NB4 (cell line): ENCODE measurements at regions not wholly inside any gene's neighbourhood (a gene's known extent, or its start where the extent isn't known, plus 50 kb on each side); places are given as distances from the start of the nearest gene placed in this dataset.

ENCODE experiments used
- MYC ChIP-seq: IDR thresholded peaks from 2 replicates; pipeline ENCODE4 v1.6.1; 2011; ENCODE audit warnings: low read depth, low read length
- POLR2A ChIP-seq: IDR thresholded peaks from 2 replicates; pipeline ENCODE4 v1.6.1; 2011; ENCODE audit warnings: mild to moderate bottlenecking; ENCODE audit not compliant: insufficient read length; ENCODE audit errors: extremely low read depth
- TF ChIP-seq, protein P1 (sequence below): IDR thresholded peaks from one replicate; pipeline ENCODE4 v1.5.1; 2012; ENCODE audit warnings: low read depth, low read length
- TF ChIP-seq, protein P2 (sequence below): IDR thresholded peaks from 2 replicates; pipeline ENCODE4 v1.6.1; 2011; ENCODE audit warnings: low read depth, low read length

DNA sequence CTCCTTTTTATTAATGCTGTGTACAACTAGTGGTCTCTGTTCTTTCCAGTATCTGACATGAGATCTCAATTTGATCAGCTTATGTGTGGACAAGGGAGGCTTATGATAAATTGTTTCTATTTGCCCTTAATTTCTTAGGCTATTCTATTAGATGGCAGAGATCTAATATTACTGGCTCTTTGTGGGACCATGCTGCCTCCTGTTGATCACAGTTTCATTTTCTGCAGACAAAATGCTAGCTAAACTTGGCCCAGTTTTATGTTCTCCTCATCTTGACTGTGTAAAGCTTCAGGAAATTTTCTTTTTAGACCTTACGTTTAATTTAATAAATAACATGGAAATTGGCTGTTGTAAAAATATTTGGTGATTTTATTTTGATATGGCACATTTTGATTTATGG, 627.1 kb upstream of the AADAT start:
- no peak for TF ChIP-seq POLR2A
- TF ChIP-seq, protein P1, sequence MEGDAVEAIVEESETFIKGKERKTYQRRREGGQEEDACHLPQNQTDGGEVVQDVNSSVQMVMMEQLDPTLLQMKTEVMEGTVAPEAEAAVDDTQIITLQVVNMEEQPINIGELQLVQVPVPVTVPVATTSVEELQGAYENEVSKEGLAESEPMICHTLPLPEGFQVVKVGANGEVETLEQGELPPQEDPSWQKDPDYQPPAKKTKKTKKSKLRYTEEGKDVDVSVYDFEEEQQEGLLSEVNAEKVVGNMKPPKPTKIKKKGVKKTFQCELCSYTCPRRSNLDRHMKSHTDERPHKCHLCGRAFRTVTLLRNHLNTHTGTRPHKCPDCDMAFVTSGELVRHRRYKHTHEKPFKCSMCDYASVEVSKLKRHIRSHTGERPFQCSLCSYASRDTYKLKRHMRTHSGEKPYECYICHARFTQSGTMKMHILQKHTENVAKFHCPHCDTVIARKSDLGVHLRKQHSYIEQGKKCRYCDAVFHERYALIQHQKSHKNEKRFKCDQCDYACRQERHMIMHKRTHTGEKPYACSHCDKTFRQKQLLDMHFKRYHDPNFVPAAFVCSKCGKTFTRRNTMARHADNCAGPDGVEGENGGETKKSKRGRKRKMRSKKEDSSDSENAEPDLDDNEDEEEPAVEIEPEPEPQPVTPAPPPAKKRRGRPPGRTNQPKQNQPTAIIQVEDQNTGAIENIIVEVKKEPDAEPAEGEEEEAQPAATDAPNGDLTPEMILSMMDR: no peak
- TF ChIP-seq, protein P2, sequence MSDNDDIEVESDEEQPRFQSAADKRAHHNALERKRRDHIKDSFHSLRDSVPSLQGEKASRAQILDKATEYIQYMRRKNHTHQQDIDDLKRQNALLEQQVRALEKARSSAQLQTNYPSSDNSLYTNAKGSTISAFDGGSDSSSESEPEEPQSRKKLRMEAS: no peak
- TF ChIP-seq MYC: no peak
